ENCODE measurements at regions not wholly inside any gene's neighbourhood (a gene's known extent, or its start where the extent isn't known, plus 50 kb on each side); places are given as distances from the start of the nearest gene placed in this dataset.

GRCh38 chr22:49214976-49215375 lies 612.7 kb downstream of the BRD1 start:
- in situ Hi-C loops (cut with MboI), result no loop called here
- H3K79me2 ChIP-seq (ENCODE audit: insufficient read depth), result no peaks in the 10 kb centered on the region

DNA sequence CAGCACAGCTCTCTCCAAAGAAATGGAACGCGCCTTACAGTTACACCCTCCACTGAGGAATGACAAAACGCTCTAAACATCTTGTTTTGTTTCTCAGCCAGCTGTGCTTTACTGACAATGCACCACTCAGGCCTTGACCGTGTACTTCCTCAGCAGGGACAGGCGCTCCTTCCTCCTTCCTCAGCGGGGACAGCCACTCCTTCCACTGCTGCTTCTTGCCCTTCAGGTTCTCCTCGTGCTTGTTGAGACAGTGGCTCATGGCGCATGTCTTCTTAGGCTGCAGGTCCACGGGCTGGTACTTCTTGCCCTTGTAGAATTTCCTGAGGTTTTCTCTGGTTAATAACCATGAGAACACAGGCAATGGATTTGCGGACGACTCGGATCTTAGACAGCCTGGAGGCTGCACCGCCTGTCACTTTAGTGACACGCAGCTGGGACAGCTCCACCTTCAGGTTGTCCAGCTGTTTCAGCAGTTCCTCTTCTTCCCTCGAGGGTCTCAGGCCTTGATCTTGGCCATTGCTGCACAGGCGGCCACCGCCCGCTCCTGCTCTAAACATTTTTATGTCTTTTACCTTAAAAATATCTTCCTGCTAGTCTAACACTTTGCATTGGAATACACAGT lies 613.8 kb downstream of the BRD1 start:
- Histone ChIP-seq H3K9ac (no peak overlapping the region), H3K79me2 (ENCODE audit: insufficient read depth) (no peaks in the 10 kb centered on the region), H3K4me2 (ENCODE audit: unreplicated experiment) (no peak overlapping the region), H3K36me3 (ENCODE audit: low read depth) (no peaks in the 10 kb centered on the region), H3K27ac (no peak overlapping the region), H3K9me2 (ENCODE audit: insufficient read depth) (no peaks in the 10 kb centered on the region), H3K27me3 (replicated peaks; ENCODE audit: insufficient read depth) (no peaks in the 10 kb centered on the region), H3K4me1 (ENCODE audit: insufficient read depth) (no peaks in the 10 kb centered on the region), H3K4me3 (no peak overlapping the region), H2AFZ (no peak overlapping the region), H3K9me3 (ENCODE audit: low read depth) (no peaks in the 10 kb centered on the region), H4K20me1 (ENCODE audit: insufficient read depth) (no peaks in the 10 kb centered on the region), H3F3A (ENCODE audit: insufficient read depth) (no peaks in the 10 kb centered on the region)
- WGBS, 2 experiments (ENCODE audit: low coverage in 1 of 2, low lambda C conversion rate in 2 of 2, missing lambda C conversion rate in 2 of 2), result 25 to 27% methylated on average over 18 of the region's 18 CpGs
- DNase-seq, result no peak
- TF ChIP-seq EZH2phosphoT487 (IDR thresholded peaks at IDR 0.05; ENCODE audit: insufficient read depth, low read depth) (no peak), EZH2 (IDR thresholded peaks at IDR 0.05; ENCODE audit: insufficient read depth, poor library complexity, severe bottlenecking) (no peak)
- in situ Hi-C loops (cut with MboI), result no loop called here

More at GRCh38 chr22:49214976-49215375, 612.7 kb downstream of the BRD1 start:
- no peaks in the 10 kb centered on the region for H3K9me3 ChIP-seq (ENCODE audit: low read depth)
- no peaks in the 10 kb centered on the region for H3K36me3 ChIP-seq (ENCODE audit: low read depth)
- DNase-seq, result no peak
- H3K9ac ChIP-seq, result no peak overlapping the region
- H4K20me1 ChIP-seq (ENCODE audit: insufficient read depth), result no peaks in the 10 kb centered on the region
- H2AFZ ChIP-seq, result no peak overlapping the region
- no peak overlapping the region for H3K4me2 ChIP-seq (ENCODE audit: unreplicated experiment)
- H3K27ac ChIP-seq, result no peak overlapping the region
- H3F3A ChIP-seq (ENCODE audit: insufficient read depth), result no peaks in the 10 kb centered on the region
- 56 to 58% methylated on average over 16 of the region's 16 CpGs for WGBS, 2 experiments (ENCODE audit: low coverage in 1 of 2, low lambda C conversion rate in 2 of 2, missing lambda C conversion rate in 2 of 2)
- no peaks in the 10 kb centered on the region for H3K9me2 ChIP-seq (ENCODE audit: insufficient read depth)
- no peaks in the 10 kb centered on the region for H3K4me1 ChIP-seq (ENCODE audit: insufficient read depth)
- no peaks in the 10 kb centered on the region for H3K27me3 ChIP-seq (replicated peaks; ENCODE audit: insufficient read depth)
- no peak for TF ChIP-seq EZH2phosphoT487 (IDR thresholded peaks at IDR 0.05; ENCODE audit: insufficient read depth, low read depth)
- TF ChIP-seq EZH2 (IDR thresholded peaks at IDR 0.05; ENCODE audit: insufficient read depth, poor library complexity, severe bottlenecking), result no peak
- H3K4me3 ChIP-seq, result no peak overlapping the region

GRCh38 chr22:49212466-49212865 lies 615.2 kb downstream of the BRD1 start:
- no peak overlapping the region for H3K4me2 ChIP-seq (ENCODE audit: unreplicated experiment)
- H3K9me2 ChIP-seq (ENCODE audit: insufficient read depth), result no peaks in the 10 kb centered on the region
- H3K9me3 ChIP-seq (ENCODE audit: low read depth), result no peaks in the 10 kb centered on the region
- WGBS, 2 experiments (ENCODE audit: low coverage in 1 of 2, low lambda C conversion rate in 2 of 2, missing lambda C conversion rate in 2 of 2), result 45 to 59% methylated on average over 11 of the region's 11 CpGs
- no peak overlapping the region for H3K4me3 ChIP-seq
- no peak for DNase-seq
- in situ Hi-C loops (cut with MboI), result no loop called here
- no peaks in the 10 kb centered on the region for H3K79me2 ChIP-seq (ENCODE audit: insufficient read depth)
- no peaks in the 10 kb centered on the region for H3K36me3 ChIP-seq (ENCODE audit: low read depth)
- no peak overlapping the region for H2AFZ ChIP-seq
- H3K27me3 ChIP-seq (replicated peaks; ENCODE audit: insufficient read depth), result no peaks in the 10 kb centered on the region
- H3K9ac ChIP-seq, result no peak overlapping the region
- H4K20me1 ChIP-seq (ENCODE audit: insufficient read depth), result no peaks in the 10 kb centered on the region
- no peaks in the 10 kb centered on the region for H3K4me1 ChIP-seq (ENCODE audit: insufficient read depth)
- no peak for TF ChIP-seq EZH2phosphoT487 (IDR thresholded peaks at IDR 0.05; ENCODE audit: insufficient read depth, low read depth)
- TF ChIP-seq EZH2 (IDR thresholded peaks at IDR 0.05; ENCODE audit: insufficient read depth, poor library complexity, severe bottlenecking), result no peak
- no peaks in the 10 kb centered on the region for H3F3A ChIP-seq (ENCODE audit: insufficient read depth)
- H3K27ac ChIP-seq, result no peak overlapping the region

- H3K9ac ChIP-seq, result no peak overlapping the region
- H2AFZ ChIP-seq, result no peak overlapping the region
- H3K79me2 ChIP-seq (ENCODE audit: insufficient read depth), result no peaks in the 10 kb centered on the region
- no peaks in the 10 kb centered on the region for H3K9me3 ChIP-seq (ENCODE audit: low read depth)
- H3K27me3 ChIP-seq (replicated peaks; ENCODE audit: insufficient read depth), result no peaks in the 10 kb centered on the region
- H3K9me2 ChIP-seq (ENCODE audit: insufficient read depth), result no peaks in the 10 kb centered on the region
- H3K36me3 ChIP-seq (ENCODE audit: low read depth), result no peaks in the 10 kb centered on the region
- H4K20me1 ChIP-seq (ENCODE audit: insufficient read depth), result no peaks in the 10 kb centered on the region
- no peak overlapping the region for H3K4me2 ChIP-seq (ENCODE audit: unreplicated experiment)
- H3K27ac ChIP-seq, result no peak overlapping the region
- WGBS, 2 experiments (ENCODE audit: low coverage in 1 of 2, low lambda C conversion rate in 2 of 2, missing lambda C conversion rate in 2 of 2), result 35 to 38% methylated on average over 5 of the region's 5 CpGs
- DNase-seq, result no peak
- TF ChIP-seq EZH2 (IDR thresholded peaks at IDR 0.05; ENCODE audit: insufficient read depth, poor library complexity, severe bottlenecking), result no peak
- TF ChIP-seq EZH2phosphoT487 (IDR thresholded peaks at IDR 0.05; ENCODE audit: insufficient read depth, low read depth), result no peak
- H3F3A ChIP-seq (ENCODE audit: insufficient read depth), result no peaks in the 10 kb centered on the region
- no peaks in the 10 kb centered on the region for H3K4me1 ChIP-seq (ENCODE audit: insufficient read depth)
- in situ Hi-C loops (cut with MboI), result no loop called here
- H3K4me3 ChIP-seq, result no peak overlapping the region
These were observed 615.7 kb downstream of the BRD1 start for GRCh38 chr22:49212002-49212401.

GRCh38 chr22:49211176-49211575 lies 616.5 kb downstream of the BRD1 start:
- H3K4me1 ChIP-seq (ENCODE audit: insufficient read depth), result no peaks in the 10 kb centered on the region
- no peak for DNase-seq
- H3K9me3 ChIP-seq (ENCODE audit: low read depth), result no peaks in the 10 kb centered on the region
- H3K9me2 ChIP-seq (ENCODE audit: insufficient read depth), result no peaks in the 10 kb centered on the region
- no peak for TF ChIP-seq EZH2phosphoT487 (IDR thresholded peaks at IDR 0.05; ENCODE audit: insufficient read depth, low read depth)
- TF ChIP-seq EZH2 (IDR thresholded peaks at IDR 0.05; ENCODE audit: insufficient read depth, poor library complexity, severe bottlenecking), result no peak
- H3K4me2 ChIP-seq (ENCODE audit: unreplicated experiment), result no peak overlapping the region
- H3K27me3 ChIP-seq (replicated peaks; ENCODE audit: insufficient read depth), result no peaks in the 10 kb centered on the region
- H3K4me3 ChIP-seq, result no peak overlapping the region
- H3K36me3 ChIP-seq (ENCODE audit: low read depth), result no peaks in the 10 kb centered on the region
- no peak overlapping the region for H3K27ac ChIP-seq
- no peaks in the 10 kb centered on the region for H3K79me2 ChIP-seq (ENCODE audit: insufficient read depth)
- in situ Hi-C loops (cut with MboI), result no loop called here
- no peaks in the 10 kb centered on the region for H3F3A ChIP-seq (ENCODE audit: insufficient read depth)
- 29 to 35% methylated on average over 5 of the region's 5 CpGs for WGBS, 2 experiments (ENCODE audit: low coverage in 1 of 2, low lambda C conversion rate in 2 of 2, missing lambda C conversion rate in 2 of 2)
- no peaks in the 10 kb centered on the region for H4K20me1 ChIP-seq (ENCODE audit: insufficient read depth)
- H3K9ac ChIP-seq, result no peak overlapping the region
- no peak overlapping the region for H2AFZ ChIP-seq
